Cerebellar cortex (tissue), 1 donor: ENCODE measurements at regions not wholly inside any gene's neighbourhood (a gene's known extent, or its start where the extent isn't known, plus 50 kb on each side); places are given as distances from the start of the nearest gene placed in this dataset.
"Not testable (repeated sequence)": the region's sequence is repeated elsewhere in the genome, so short reads cannot be mapped to it uniquely, and the experiment has no call there.

Source experiments
- DNase-seq: peaks from one replicate; pipeline ENCODE4 v3.0.0-alpha.2; 2015; ENCODE audit warnings: low spot score

DNA sequence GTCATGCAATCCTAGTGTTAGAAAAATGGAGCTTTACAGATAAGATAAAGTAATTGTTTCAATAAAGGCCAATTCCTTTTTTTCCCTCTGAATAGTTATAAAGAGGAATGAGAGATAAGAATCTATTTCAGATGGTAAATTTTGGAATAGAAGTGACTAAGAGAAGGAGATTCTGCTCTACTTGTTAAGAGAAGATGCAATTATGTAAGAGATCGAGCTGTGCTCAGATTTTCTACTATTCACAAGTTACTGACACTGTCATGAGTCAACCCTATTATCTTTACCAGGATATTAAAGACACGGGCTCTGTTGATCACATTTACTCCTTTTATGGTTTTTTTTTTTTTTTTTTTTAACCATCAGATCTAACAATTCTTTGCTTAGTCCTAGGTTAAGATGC lies 511.3 kb downstream of the ARL4A start:
- DNase-seq, result no peak

DNA sequence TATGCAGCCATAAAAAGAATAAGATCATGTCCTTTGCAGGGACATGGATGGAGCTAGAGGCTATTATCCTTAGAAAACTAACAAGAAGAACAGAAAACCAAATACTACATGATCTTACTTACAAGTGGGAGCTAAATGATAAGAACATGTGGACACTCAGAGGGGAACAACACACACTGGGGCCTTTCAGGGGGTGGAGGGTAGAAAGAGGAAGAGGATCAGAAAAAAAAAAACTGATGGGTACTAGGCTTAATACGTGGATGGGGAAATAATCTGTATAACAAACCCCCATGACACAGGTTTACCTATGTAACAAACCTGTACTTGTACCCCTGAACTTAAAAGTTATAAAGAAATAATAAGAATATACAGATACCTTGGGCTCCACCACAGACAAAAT lies 514.2 kb downstream of the ARL4A start:
- no peak for DNase-seq

DNA sequence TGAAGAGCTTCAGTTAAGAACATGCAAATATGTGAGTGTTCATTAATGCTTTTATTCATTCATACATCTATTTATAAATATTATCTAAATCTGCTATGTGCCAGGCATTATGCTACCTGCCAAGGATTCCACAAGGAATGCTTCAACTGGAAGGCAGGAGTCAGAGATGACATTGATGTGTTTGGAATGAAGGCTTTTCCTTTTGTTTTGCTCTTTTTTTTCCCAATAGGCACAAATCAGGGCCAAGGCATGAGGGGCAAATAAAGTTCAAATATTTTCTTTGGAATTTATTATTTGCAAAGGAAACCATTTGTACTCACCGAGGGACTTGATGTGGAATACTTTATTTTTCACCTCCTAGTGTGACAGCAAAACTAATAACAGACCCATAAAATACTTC lies 530.3 kb downstream of the ARL4A start:
- DNase-seq, result no peak

GRCh38 chr7:13225068-13225467 lies 537.6 kb downstream of the ARL4A start:
- DNase-seq, result no peak

DNA sequence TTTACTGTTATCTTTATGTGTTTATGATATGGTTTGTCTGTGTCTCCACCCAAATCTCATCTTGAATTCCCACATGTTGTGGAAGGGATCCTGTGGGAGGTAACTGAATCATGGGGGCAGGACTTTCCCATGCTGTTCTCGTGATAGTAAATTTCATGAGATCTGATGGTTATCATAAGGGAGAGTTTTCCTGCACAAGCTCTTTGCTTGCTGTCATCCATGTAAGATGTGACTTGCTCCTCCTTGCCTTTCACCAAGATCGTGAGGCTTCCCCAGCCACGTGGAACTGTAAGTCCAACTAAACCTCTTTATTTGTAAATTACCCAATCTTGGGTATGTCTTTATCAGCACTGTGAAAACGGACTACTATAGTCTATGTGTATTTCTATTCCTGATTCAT lies 539.0 kb downstream of the ARL4A start:
- no peak for DNase-seq

DNA sequence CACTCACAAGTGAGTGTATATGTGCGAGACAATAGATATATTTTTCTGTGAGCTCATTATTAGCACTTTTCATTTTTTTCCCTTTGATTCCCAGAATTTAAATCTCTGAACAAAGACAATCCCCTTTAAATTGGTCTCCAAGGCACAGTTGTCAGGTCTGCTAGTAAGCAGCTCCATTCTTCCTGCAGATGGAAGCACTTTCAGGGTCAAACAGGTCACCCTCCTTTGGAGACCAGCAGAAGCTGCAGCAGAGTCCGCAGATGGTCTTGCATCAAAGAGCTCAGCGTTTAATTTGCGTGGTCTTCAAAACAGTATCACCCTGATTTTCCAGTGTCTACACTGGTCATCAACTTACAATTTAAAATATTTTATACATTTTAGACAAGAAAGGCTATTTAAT lies 543.8 kb downstream of the ARL4A start:
- DNase-seq, result no peak

- no peak for DNase-seq
Observed at GRCh38 chr7:13235436-13235835, 548.0 kb downstream of the ARL4A start.

GRCh38 chr7:13236026-13236425 lies 548.6 kb downstream of the ARL4A start:
- no peak for DNase-seq

- no peak for DNase-seq
Observed at GRCh38 chr7:13240349-13240748, 552.9 kb downstream of the ARL4A start.

DNA sequence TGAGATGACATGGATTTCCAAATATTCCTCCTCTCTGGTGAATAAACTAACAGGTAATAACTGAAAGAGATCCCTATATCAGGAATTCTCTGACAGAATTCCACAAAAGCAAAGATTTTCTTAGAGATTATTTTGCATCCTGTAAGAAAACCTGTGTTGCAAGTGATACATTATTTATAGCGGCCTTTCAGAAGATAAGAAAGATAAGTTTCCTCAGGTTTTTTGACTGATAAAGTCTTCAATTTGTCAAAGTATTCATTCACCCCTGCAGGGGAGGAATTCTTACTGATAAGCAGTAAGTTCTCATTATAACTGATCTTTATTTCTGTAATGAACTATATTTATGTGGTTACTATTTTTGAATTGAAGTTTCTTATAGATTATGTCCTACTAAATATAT lies 554.0 kb downstream of the ARL4A start:
- DNase-seq, result no peak

DNA sequence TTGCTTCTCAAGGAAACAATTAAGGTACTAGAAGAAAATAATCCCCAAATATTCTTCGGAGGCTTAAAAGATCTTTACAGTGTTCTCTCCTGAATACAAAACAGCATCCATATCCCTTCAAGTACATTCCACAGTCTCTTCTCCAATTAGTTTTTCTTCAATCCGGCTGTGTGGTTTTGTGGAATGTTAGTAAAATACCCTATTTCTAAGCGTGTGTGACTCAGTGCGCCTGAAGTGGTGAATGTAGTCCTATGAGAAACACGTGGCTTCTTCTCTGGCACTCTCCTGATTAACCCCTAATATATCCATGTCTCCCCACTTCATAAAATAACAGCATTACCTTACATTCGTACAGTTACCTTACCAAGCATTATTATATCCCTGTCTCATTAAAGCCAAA lies 570.2 kb downstream of the ARL4A start:
- DNase-seq, result no peak

GRCh38 chr7:13258386-13258785 lies 571.0 kb downstream of the ARL4A start:
- no peak for DNase-seq

- DNase-seq, result no peak
Observed at GRCh38 chr7:13259930-13260329, 572.5 kb downstream of the ARL4A start.

GRCh38 chr7:13262929-13263530 lies 575.6 kb downstream of the ARL4A start:
- DNase-seq, result peak; percentile 38

- DNase-seq, result no peak
Observed at GRCh38 chr7:13265271-13265670, 577.8 kb downstream of the ARL4A start.

- DNase-seq, result not testable (repeated sequence)
Observed at GRCh38 chr7:13274205-13274604, 586.8 kb downstream of the ARL4A start.

GRCh38 chr7:13276977-13277376 lies 589.5 kb downstream of the ARL4A start:
- no peak for DNase-seq

- DNase-seq, result no peak
Observed at GRCh38 chr7:13278020-13278419, 590.6 kb downstream of the ARL4A start.

- DNase-seq, result peak; percentile 67
Observed at GRCh38 chr7:13279854-13280435, 592.5 kb downstream of the ARL4A start.

DNA sequence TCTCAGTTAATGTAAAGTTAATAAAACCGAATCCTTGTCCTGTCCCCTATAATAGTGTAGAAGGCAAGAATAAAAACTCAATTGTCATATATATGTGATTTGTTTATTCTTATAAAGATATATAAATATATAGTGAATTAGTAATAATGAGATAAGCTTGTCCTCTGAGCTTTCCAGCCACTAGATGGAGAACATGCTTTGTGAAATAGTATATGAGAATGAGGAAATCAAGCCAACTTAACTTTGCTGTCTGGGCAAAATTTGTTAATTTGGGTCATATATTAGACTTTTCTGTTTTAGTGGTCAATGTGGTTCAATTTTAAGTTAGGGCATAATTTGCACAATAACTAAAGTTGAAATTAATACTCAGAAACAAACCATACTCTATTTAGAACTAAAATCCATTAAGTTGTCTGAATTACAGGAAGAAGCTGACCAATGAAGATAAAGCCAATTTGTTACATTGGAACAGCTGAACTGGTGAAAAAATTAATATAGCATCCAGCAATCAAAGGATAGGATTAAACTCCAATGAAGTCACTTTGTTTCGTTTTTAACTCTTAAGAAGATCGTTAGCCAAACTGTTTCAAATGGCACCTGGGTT lies 595.0 kb downstream of the ARL4A start:
- DNase-seq, result peak; percentile 80

- DNase-seq, result no peak
Observed at GRCh38 chr7:13286916-13287315, 599.5 kb downstream of the ARL4A start.

- DNase-seq, result no peak
Observed at GRCh38 chr7:13288516-13288915, 601.1 kb downstream of the ARL4A start.

DNA sequence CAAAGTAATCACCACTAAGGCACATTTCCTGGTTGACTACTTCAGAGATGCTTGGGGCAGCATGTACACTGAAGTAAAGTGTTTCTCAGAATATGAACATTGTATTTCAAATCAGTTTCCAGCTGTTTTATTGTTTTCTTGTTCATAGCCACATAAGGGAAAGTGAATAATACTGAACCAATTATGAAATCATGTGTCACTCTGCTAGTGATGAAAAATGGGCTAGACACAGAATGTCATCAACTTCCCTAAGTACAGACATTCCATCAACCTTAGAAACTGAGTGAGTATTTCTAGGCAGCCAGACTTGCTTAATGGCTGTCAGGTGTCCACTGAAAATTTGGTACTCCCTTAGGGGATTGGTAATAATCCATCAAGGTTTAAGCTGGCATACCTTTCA lies 603.5 kb downstream of the ARL4A start:
- DNase-seq, result no peak
